IPS DF 4.7 (cell line): ENCODE measurements at regions not wholly inside any gene's neighbourhood (a gene's known extent, or its start where the extent isn't known, plus 50 kb on each side); places are given as distances from the start of the nearest gene placed in this dataset.

Experiments used
- DNase-seq: peaks from one replicate; pipeline ENCODE4 v3.0.0-alpha.2; 2013; ENCODE audit warnings: low spot score; ENCODE audit errors: extremely low read depth

DNA sequence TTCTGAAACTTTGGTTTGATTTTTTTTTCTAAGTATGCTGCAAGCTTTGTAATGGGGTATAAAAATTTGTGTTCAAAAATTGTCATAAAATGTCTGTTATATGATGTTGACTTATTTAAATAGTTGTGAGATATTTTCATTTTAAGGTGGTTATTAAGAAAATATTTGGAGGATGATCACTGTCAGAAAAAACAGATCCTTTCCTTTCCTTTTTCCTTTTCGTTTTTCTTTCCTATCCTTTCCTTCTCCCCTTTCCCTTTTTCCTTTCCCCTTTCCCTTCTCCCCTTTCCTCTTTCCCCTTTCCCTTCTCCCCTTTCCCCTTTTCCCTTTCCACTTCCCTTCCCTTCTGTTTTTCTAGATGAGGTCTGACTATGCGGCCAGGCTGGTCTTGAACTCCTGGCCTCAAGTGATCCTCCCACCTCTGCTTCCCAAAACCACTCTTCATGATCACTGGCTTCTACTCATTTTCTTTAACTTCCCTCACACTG lies 640.5 kb downstream of the PLCL1 start:
- no peak for DNase-seq

- DNase-seq, result no peak
Observed at GRCh38 chr2:198441901-198442300, 637.5 kb downstream of the PLCL1 start.

GRCh38 chr2:198441246-198441645 lies 636.9 kb downstream of the PLCL1 start:
- no peak for DNase-seq

GRCh38 chr2:198440833-198441232 lies 636.4 kb downstream of the PLCL1 start:
- DNase-seq, result no peak

- DNase-seq, result no peak
Observed at GRCh38 chr2:198438331-198438730, 633.9 kb downstream of the PLCL1 start.

GRCh38 chr2:198424112-198424511 lies 619.7 kb downstream of the PLCL1 start:
- DNase-seq, result no peak

GRCh38 chr2:198417836-198418235 lies 613.4 kb downstream of the PLCL1 start:
- no peak for DNase-seq

DNA sequence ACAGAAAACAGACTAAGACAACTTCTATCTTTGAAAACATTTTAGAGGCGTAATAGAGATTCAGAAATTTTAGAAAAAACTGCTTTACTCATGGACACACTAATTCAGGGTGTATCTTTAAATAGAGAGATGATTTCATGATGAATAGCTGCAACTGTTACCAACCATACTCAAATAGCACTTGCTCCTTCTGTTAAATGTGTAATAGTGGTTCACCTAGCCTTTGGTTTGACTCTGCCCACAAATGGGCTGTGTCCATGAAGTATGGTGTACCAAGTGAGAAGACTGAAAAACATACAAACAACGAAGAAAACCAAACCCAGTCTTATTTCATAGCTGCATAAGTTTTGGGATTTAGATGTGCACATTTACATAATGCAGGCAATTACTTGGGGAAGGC lies 610.6 kb downstream of the PLCL1 start:
- no peak for DNase-seq

GRCh38 chr2:198411936-198412335 lies 607.5 kb downstream of the PLCL1 start:
- DNase-seq, result no peak

DNA sequence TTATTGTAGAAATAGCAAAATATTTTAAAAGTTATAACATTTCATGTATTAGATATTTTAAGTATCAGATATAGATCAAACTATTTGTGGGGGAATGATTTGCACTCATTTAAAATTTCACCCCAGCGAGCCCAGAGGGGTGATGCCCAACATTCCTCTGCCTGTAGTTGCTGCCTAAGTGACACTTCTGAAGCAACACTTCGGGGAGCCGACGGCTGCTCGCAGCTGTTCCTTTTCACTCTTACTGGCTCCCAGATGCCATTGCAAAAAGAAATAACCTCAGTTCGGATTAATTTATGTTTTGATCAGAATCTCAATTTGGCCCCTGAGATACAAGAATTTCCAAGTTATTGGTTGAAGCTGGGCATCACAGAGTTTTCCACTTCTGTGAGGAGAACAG lies 603.8 kb downstream of the PLCL1 start:
- DNase-seq, result no peak

GRCh38 chr2:198405311-198405710 lies 600.9 kb downstream of the PLCL1 start:
- DNase-seq, result no peak

DNA sequence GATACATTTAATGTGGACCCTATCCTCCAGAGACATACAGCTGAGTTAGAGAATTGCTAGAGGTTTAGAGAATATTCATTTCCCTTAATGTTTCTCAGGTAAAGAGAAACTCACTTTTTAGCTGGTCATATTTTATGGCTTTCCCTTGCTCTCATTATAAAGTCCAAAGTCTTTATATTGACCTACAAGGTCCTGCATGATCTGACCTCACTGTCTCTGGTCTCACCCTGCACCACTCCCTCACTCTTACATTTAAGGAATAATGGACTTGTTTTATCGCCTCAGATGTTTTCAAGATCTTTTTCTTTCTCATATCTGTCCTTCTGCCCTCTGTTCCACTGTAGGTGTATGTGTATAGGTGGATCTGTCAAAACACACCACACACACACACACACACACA lies 597.3 kb downstream of the PLCL1 start:
- no peak for DNase-seq

DNA sequence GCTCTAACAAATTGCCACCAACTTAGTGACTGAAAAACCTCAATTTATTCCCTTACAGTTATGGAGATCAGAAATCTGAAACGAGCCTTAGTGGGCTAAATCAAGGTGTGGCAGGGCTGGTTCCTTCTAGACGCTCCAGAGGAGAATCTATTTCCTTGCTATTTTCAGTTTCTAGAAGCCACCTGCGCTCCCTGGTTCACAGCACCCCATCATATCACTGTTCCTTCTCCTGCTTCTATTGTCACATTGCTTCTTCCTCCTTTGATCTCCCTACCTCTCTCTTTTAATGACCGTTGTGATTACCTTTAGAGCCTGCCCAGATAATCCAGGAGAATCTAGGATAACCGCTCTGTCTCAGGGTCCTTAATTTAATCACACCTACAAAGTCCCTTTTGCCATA lies 596.6 kb downstream of the PLCL1 start:
- no peak for DNase-seq

GRCh38 chr2:198394208-198394607 lies 589.8 kb downstream of the PLCL1 start:
- no peak for DNase-seq

- DNase-seq, result no peak
Observed at GRCh38 chr2:198390670-198391069, 586.3 kb downstream of the PLCL1 start.

DNA sequence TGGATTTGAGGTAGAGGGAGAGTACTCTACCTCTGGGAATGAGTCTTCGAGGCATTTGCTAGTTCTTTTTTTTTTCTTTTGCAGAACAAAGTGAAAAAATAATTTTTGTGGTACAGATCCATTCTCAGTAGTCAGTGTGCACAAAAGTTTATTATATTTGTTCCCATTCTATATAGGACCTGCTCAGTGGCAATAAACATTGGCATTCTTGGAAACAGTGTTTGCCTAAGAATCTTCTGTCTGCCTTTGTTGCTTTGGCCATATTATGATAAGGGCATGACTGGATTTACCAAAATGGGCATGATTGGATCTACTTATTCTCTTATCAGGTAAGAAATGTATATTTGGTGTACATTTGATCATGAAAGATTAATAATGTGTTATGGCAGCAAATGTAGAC lies 583.3 kb downstream of the PLCL1 start:
- no peak for DNase-seq

- no peak for DNase-seq
Observed at GRCh38 chr2:198385856-198386255, 581.5 kb downstream of the PLCL1 start.

DNA sequence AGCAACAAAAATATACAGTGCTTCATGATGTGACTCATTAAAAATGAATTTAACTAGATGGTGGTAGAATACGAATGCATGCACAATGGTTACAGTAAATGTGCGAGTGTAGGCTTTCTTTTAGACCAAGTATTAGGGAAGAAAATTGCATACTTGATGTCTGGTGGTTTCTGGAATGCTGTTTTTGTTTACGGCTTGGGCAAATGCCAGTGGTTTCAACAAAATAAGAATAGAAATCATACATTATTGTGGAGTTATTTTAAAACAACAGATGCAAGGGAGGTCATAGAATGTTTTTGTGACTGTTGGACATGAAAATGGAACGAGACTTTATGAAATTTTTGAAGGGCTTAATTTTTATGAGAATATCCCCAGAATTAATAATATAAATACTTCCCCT lies 580.9 kb downstream of the PLCL1 start:
- no peak for DNase-seq

DNA sequence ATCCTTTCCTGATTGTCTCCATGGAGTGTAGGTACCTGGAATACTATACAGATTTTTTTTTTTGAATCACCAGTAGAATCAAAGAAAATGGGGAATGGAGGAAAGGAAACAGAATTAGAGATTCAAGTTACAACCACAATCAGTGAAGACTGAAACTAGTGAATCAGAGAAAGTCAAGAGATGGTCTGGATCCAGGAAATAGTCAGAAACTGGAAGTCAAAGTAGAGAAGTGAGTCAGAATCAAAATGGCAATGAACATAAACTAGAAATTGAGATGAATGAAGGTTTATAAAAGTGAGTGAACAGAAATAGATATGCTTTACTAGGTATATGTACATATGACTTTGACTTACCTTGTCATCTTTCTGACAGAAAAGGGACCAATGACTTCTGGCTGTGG lies 579.0 kb downstream of the PLCL1 start:
- no peak for DNase-seq

- no peak for DNase-seq
Observed at GRCh38 chr2:198382811-198383210, 578.4 kb downstream of the PLCL1 start.

- DNase-seq, result no peak
Observed at GRCh38 chr2:198376677-198377076, 572.3 kb downstream of the PLCL1 start.

DNA sequence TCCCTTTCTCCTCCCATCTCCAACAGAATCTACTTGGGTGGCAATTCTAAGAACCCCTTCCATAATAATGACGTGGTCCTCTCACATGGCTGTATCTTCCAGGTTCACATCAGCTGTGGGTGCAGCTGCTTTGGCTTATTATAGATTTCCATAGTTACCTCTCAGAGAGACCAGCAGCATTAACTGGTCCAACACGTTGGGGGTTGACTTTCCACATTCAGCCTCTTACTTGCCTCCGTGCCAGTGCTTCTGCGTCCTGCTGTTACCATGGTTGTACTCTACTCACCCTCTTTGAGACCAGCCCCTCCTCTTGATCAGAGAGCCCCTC lies 570.7 kb downstream of the PLCL1 start:
- no peak for DNase-seq

- peak; percentile 30 for DNase-seq
Observed at GRCh38 chr2:198374375-198375082, 570.1 kb downstream of the PLCL1 start.
